ENCODE measurements at regions not wholly inside any gene's neighbourhood (a gene's known extent, or its start where the extent isn't known, plus 50 kb on each side); places are given as distances from the start of the nearest gene placed in this dataset.

GRCh38 chr5:164352695-164353094 is 847.3 kb downstream of the MAT2B start:
- H3K27ac ChIP-seq (ENCODE audit: low read length): no peak overlapping the region
- no peaks in the 10 kb centered on the region for H3K27me3 ChIP-seq (ENCODE audit: low read depth, low read length)
- no peaks in the 10 kb centered on the region for H3K36me3 ChIP-seq (ENCODE audit: control insufficient read depth in 1 of 2, insufficient read depth in 2 of 2, low read length in 2 of 2)
- H3K4me3 ChIP-seq (ENCODE audit: low read depth in 1 of 2, low read length in 2 of 2): no peak overlapping the region
- H3K9me3 ChIP-seq (ENCODE audit: control insufficient read depth in 1 of 2, low read length in 2 of 2): no peaks in the 10 kb centered on the region
- no peaks in the 10 kb centered on the region for H3K4me1 ChIP-seq (ENCODE audit: control insufficient read depth in 1 of 2, insufficient read depth in 2 of 2, low read length in 2 of 2)

- Histone ChIP-seq H3K4me3 (ENCODE audit: low read depth in 1 of 2, low read length in 2 of 2) (no peak overlapping the region), H3K9me3 (ENCODE audit: control insufficient read depth in 1 of 2, low read length in 2 of 2) (no peaks in the 10 kb centered on the region), H3K4me1 (ENCODE audit: control insufficient read depth in 1 of 2, insufficient read depth in 2 of 2, low read length in 2 of 2) (no peaks in the 10 kb centered on the region), H3K27me3 (ENCODE audit: low read depth, low read length) (no peaks in the 10 kb centered on the region), H3K27ac (ENCODE audit: low read length) (no peak overlapping the region), H3K36me3 (ENCODE audit: control insufficient read depth in 1 of 2, insufficient read depth in 2 of 2, low read length in 2 of 2) (no peaks in the 10 kb centered on the region)
Observed at GRCh38 chr5:164353155-164353554, 847.7 kb downstream of the MAT2B start.

- no peaks in the 10 kb centered on the region for H3K36me3 ChIP-seq (ENCODE audit: control insufficient read depth in 1 of 2, insufficient read depth in 2 of 2, low read length in 2 of 2)
- H3K9me3 ChIP-seq (ENCODE audit: control insufficient read depth in 1 of 2, low read length in 2 of 2): no peaks in the 10 kb centered on the region
- no peak overlapping the region for H3K27ac ChIP-seq (ENCODE audit: low read length)
- no peaks in the 10 kb centered on the region for H3K27me3 ChIP-seq (ENCODE audit: low read depth, low read length)
- H3K4me1 ChIP-seq (ENCODE audit: control insufficient read depth in 1 of 2, insufficient read depth in 2 of 2, low read length in 2 of 2): no peaks in the 10 kb centered on the region
- no peak overlapping the region for H3K4me3 ChIP-seq (ENCODE audit: low read depth in 1 of 2, low read length in 2 of 2)
Observed at GRCh38 chr5:164354139-164354751, 848.8 kb downstream of the MAT2B start.

- no peak overlapping the region for H3K4me3 ChIP-seq (ENCODE audit: low read depth in 1 of 2, low read length in 2 of 2)
- H3K36me3 ChIP-seq (ENCODE audit: control insufficient read depth in 1 of 2, insufficient read depth in 2 of 2, low read length in 2 of 2): no peaks in the 10 kb centered on the region
- H3K27me3 ChIP-seq (ENCODE audit: low read depth, low read length): no peaks in the 10 kb centered on the region
- H3K27ac ChIP-seq (ENCODE audit: low read length): no peak overlapping the region
- no peaks in the 10 kb centered on the region for H3K4me1 ChIP-seq (ENCODE audit: control insufficient read depth in 1 of 2, insufficient read depth in 2 of 2, low read length in 2 of 2)
- no peaks in the 10 kb centered on the region for H3K9me3 ChIP-seq (ENCODE audit: control insufficient read depth in 1 of 2, low read length in 2 of 2)
Observed at GRCh38 chr5:164355267-164355830, 849.9 kb downstream of the MAT2B start.

GRCh38 chr5:164356790-164357189 is 851.4 kb downstream of the MAT2B start:
- Histone ChIP-seq H3K27me3 (ENCODE audit: low read depth, low read length) (no peaks in the 10 kb centered on the region), H3K4me1 (ENCODE audit: control insufficient read depth in 1 of 2, insufficient read depth in 2 of 2, low read length in 2 of 2) (no peaks in the 10 kb centered on the region), H3K4me3 (ENCODE audit: low read depth in 1 of 2, low read length in 2 of 2) (no peak overlapping the region), H3K9me3 (ENCODE audit: control insufficient read depth in 1 of 2, low read length in 2 of 2) (no peaks in the 10 kb centered on the region), H3K36me3 (ENCODE audit: control insufficient read depth in 1 of 2, insufficient read depth in 2 of 2, low read length in 2 of 2) (no peaks in the 10 kb centered on the region), H3K27ac (ENCODE audit: low read length) (no peak overlapping the region)

GRCh38 chr5:164357395-164358033 is 852.1 kb downstream of the MAT2B start:
- H3K4me3 ChIP-seq (ENCODE audit: low read depth in 1 of 2, low read length in 2 of 2): no peak overlapping the region
- no peaks in the 10 kb centered on the region for H3K27me3 ChIP-seq (ENCODE audit: low read depth, low read length)
- no peak overlapping the region for H3K27ac ChIP-seq (ENCODE audit: low read length)
- H3K36me3 ChIP-seq (ENCODE audit: control insufficient read depth in 1 of 2, insufficient read depth in 2 of 2, low read length in 2 of 2): no peaks in the 10 kb centered on the region
- H3K9me3 ChIP-seq (ENCODE audit: control insufficient read depth in 1 of 2, low read length in 2 of 2): no peaks in the 10 kb centered on the region
- no peaks in the 10 kb centered on the region for H3K4me1 ChIP-seq (ENCODE audit: control insufficient read depth in 1 of 2, insufficient read depth in 2 of 2, low read length in 2 of 2)

GRCh38 chr5:164358531-164359259 is 853.3 kb downstream of the MAT2B start:
- Histone ChIP-seq H3K27me3 (ENCODE audit: low read depth, low read length) (no peaks in the 10 kb centered on the region), H3K27ac (ENCODE audit: low read length) (no peak overlapping the region), H3K36me3 (ENCODE audit: control insufficient read depth in 1 of 2, insufficient read depth in 2 of 2, low read length in 2 of 2) (no peaks in the 10 kb centered on the region), H3K4me1 (ENCODE audit: control insufficient read depth in 1 of 2, insufficient read depth in 2 of 2, low read length in 2 of 2) (no peaks in the 10 kb centered on the region), H3K9me3 (ENCODE audit: control insufficient read depth in 1 of 2, low read length in 2 of 2) (no peaks in the 10 kb centered on the region), H3K4me3 (ENCODE audit: low read depth in 1 of 2, low read length in 2 of 2) (no peak overlapping the region)

- Histone ChIP-seq H3K4me3 (ENCODE audit: low read depth in 1 of 2, low read length in 2 of 2) (no peak overlapping the region), H3K36me3 (ENCODE audit: control insufficient read depth in 1 of 2, insufficient read depth in 2 of 2, low read length in 2 of 2) (no peaks in the 10 kb centered on the region), H3K27ac (ENCODE audit: low read length) (no peak overlapping the region), H3K4me1 (ENCODE audit: control insufficient read depth in 1 of 2, insufficient read depth in 2 of 2, low read length in 2 of 2) (no peaks in the 10 kb centered on the region), H3K27me3 (ENCODE audit: low read depth, low read length) (no peaks in the 10 kb centered on the region), H3K9me3 (ENCODE audit: control insufficient read depth in 1 of 2, low read length in 2 of 2) (no peaks in the 10 kb centered on the region)
Observed at GRCh38 chr5:164359260-164360255, 854.1 kb downstream of the MAT2B start.

- no peak overlapping the region for H3K27ac ChIP-seq (ENCODE audit: low read length)
- no peaks in the 10 kb centered on the region for H3K4me1 ChIP-seq (ENCODE audit: control insufficient read depth in 1 of 2, insufficient read depth in 2 of 2, low read length in 2 of 2)
- H3K4me3 ChIP-seq (ENCODE audit: low read depth in 1 of 2, low read length in 2 of 2): no peak overlapping the region
- H3K36me3 ChIP-seq (ENCODE audit: control insufficient read depth in 1 of 2, insufficient read depth in 2 of 2, low read length in 2 of 2): no peaks in the 10 kb centered on the region
- H3K9me3 ChIP-seq (ENCODE audit: control insufficient read depth in 1 of 2, low read length in 2 of 2): no peaks in the 10 kb centered on the region
- no peaks in the 10 kb centered on the region for H3K27me3 ChIP-seq (ENCODE audit: low read depth, low read length)
Observed at GRCh38 chr5:164360589-164360988, 855.2 kb downstream of the MAT2B start.

- no peaks in the 10 kb centered on the region for H3K36me3 ChIP-seq (ENCODE audit: control insufficient read depth in 1 of 2, insufficient read depth in 2 of 2, low read length in 2 of 2)
- H3K27me3 ChIP-seq (ENCODE audit: low read depth, low read length): no peaks in the 10 kb centered on the region
- H3K9me3 ChIP-seq (ENCODE audit: control insufficient read depth in 1 of 2, low read length in 2 of 2): no peaks in the 10 kb centered on the region
- H3K27ac ChIP-seq (ENCODE audit: low read length): no peak overlapping the region
- no peaks in the 10 kb centered on the region for H3K4me1 ChIP-seq (ENCODE audit: control insufficient read depth in 1 of 2, insufficient read depth in 2 of 2, low read length in 2 of 2)
- no peak overlapping the region for H3K4me3 ChIP-seq (ENCODE audit: low read depth in 1 of 2, low read length in 2 of 2)
Observed at GRCh38 chr5:164361986-164362385, 856.6 kb downstream of the MAT2B start.

Data from muscle layer of duodenum (tissue), 2 donors.